Panc1 (cell line): ENCODE measurements at regions not wholly inside any gene's neighbourhood (a gene's known extent, or its start where the extent isn't known, plus 50 kb on each side); places are given as distances from the start of the nearest gene placed in this dataset.

Experiments
- ATAC-seq: fragments of 200-7000 bp; cut with Tn5 transposase; 2 replicates; pipeline ENCODE4 v1.9.1; 2020; ENCODE audit warnings: mild to moderate bottlenecking, moderate library complexity
- BruUV-seq: library from RNA; stranded (reverse); fragments of 400-500 nt; replicated peaks from 2 replicates; lab custom pipeline; 2021; lab: Mats Ljungman, UMichigan
- CTCF ChIA-PET: fragments of 300-600 bp; sonication (Branson Sonifier 250); formaldehyde crosslinking; loops from one replicate; lab custom pipeline; 2022; ENCODE audit warnings: antibody characterized with exemption; lab: Charles Lee
- POLR2A ChIA-PET: fragments of 300-600 bp; sonication (Branson Sonifier 250); formaldehyde crosslinking; loops from one replicate; lab custom pipeline; 2022; ENCODE audit warnings: antibody characterized with exemption; lab: Charles Lee
- DNase-seq: peaks from one replicate; pipeline ENCODE4 v3.0.0-alpha.2; 2010; ENCODE audit warnings: low read depth, low spot score
- H3K27ac ChIP-seq: 2 replicates; pipeline ENCODE4 v1.5.1; 2011; ENCODE audit warnings: mild to moderate bottlenecking, low read length, inconsistent platforms
- H3K27me3 ChIP-seq: fragments of 200-500 bp; sonication (Bioruptor generic); 2 replicates; pipeline ENCODE4 v1.6.0; 2014; ENCODE audit warnings: low read length, inconsistent platforms; ENCODE audit not compliant: control insufficient read depth, insufficient read depth
- H3K36me3 ChIP-seq: fragments of 200-500 bp; sonication (Bioruptor generic); 2 replicates; pipeline ENCODE4 v1.5.1; 2014; ENCODE audit warnings: inconsistent platforms, mild to moderate bottlenecking, low read length, moderate library complexity; ENCODE audit not compliant: control insufficient read depth, insufficient read depth
- H3K4me1 ChIP-seq: 2 replicates; pipeline ENCODE4 v1.5.1; 2011; ENCODE audit warnings: inconsistent platforms, mild to moderate bottlenecking, low read length, moderate library complexity; ENCODE audit not compliant: control insufficient read depth, insufficient read depth
- H3K4me3 ChIP-seq, 2 experiments: 2 replicates each; pipeline ENCODE4 v1.5.1; 2011 to 2012; ENCODE audit warnings: low read depth in 2 of 2, low read length in 2 of 2, mild to moderate bottlenecking in 2 of 2, inconsistent platforms in 1 of 2, moderate library complexity in 1 of 2
- H3K9me3 ChIP-seq: fragments of 200-500 bp; sonication (Bioruptor generic); 2 replicates; pipeline ENCODE4 v1.5.1; 2014; ENCODE audit warnings: low read depth, mild to moderate bottlenecking, inconsistent platforms, low read length, moderate library complexity; ENCODE audit not compliant: control insufficient read depth, insufficient read depth
- POLR2AphosphoS5 ChIP-seq: IDR thresholded peaks from 2 replicates; pipeline ENCODE4 v1.6.1; 2012; ENCODE audit warnings: mild to moderate bottlenecking, low read depth, low read length, moderate library complexity
- SIN3A ChIP-seq: IDR thresholded peaks from 2 replicates; pipeline ENCODE4 v1.6.1; 2012; ENCODE audit warnings: low read depth, mild to moderate bottlenecking, low read length, moderate library complexity, borderline replicate concordance; ENCODE audit not compliant: insufficient read depth
- TCF7L2 ChIP-seq: IDR thresholded peaks from 2 replicates; pipeline ENCODE4 v1.6.1; 2011; ENCODE audit warnings: mild to moderate bottlenecking, low read depth, low read length, inconsistent platforms
- in situ Hi-C: cut with HindIII; loops from 2 replicates; pipeline ENCODE4 v1.10.0; 2016; ENCODE audit warnings: low sequenced_read_pairs, low pct_unique_long_range_greater_than_20kb
- intact Hi-C: fragments of 100-400 bp; cut with micrococcal nuclease; formaldehyde crosslinking; loops from one replicate; pipeline ENCODE4 v1.10.0; 2022; ENCODE audit not compliant: unreplicated experiment
- TF ChIP-seq, protein P1 (sequence below): fragments of 450-650 bp; IDR thresholded peaks from 2 replicates; pipeline ENCODE4 v1.5.1; 2017; ENCODE audit warnings: mild to moderate bottlenecking
- TF ChIP-seq, protein P2 (sequence below), 2 experiments: IDR thresholded peaks; 2 replicates each; pipeline ENCODE4 v1.6.1; 2011 to 2012; ENCODE audit warnings: low read depth in 2 of 2, control low read depth in 1 of 2, low read length in 1 of 2, mild to moderate bottlenecking in 1 of 2, moderate library complexity in 1 of 2; ENCODE audit not compliant: insufficient read depth in 1 of 2

DNA sequence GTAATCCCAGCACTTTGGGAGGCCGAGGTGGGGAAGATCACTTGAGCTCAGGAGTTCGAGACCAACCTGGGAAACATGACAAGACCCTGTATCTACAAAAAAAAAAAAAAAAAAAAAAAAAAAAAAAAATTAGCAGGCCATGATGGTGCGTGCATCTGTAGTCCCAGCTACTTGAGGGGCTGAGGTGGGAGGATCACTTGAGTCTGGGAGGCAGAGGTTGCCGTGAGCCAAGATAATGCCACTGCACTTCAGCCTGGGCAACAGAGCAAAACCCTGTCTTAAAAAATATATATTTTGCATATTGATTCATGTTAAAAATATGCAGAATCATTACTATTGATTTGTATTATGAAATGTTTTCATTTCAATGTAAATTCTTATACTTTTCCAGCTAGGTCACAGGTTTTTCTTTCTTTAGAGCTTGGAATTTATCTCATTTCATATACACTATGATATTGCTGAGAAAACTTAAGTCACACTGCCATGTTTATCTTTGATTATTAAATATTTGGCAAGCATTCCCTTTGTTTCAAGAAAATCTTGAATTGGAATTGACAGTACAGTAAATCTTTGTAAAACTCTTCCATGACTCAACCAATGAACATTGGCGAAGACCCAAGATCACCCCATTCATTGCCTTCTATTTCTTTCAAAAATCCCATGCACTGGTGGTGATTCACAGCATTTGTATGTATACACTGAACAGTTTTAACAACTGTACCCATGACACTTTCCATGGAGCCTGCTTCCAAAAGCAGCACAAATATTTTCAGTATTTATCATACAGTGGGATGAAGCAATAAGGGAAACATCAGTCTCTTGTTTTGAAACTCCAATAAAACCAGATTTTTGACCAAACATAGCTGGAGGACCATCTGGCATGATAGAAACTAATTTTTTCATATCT lies 83.5 kb upstream of the TNRC6A start:
- no peak overlapping the region for H3K4me3 ChIP-seq

DNA sequence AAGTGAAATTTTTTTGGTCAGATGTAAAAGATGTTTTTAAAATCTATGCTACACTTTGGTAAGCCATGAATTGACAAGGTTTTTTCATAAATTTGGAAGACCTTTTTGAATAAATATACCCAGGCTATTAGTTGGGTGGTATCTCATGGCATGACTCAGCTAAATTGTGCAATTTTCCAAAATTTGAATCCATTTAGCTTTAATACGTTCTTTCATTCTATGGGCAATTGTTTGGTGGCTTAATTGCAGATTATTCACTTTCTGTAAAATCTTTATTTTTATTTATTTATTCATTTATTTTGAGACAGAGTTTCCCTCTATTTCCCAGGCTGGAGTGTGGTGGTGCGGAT lies 82.8 kb upstream of the TNRC6A start:
- Histone ChIP-seq H3K27me3 (no peaks in the 10 kb centered on the region), H3K9me3 (no peaks in the 10 kb centered on the region), H3K4me3 (no peak overlapping the region), H3K27ac (peak overlapping the region; percentile 41), H3K4me1 (peaks cover 14% of the 10 kb centered on the region), H3K36me3 (no peaks in the 10 kb centered on the region)
- TF ChIP-seq, protein P1, sequence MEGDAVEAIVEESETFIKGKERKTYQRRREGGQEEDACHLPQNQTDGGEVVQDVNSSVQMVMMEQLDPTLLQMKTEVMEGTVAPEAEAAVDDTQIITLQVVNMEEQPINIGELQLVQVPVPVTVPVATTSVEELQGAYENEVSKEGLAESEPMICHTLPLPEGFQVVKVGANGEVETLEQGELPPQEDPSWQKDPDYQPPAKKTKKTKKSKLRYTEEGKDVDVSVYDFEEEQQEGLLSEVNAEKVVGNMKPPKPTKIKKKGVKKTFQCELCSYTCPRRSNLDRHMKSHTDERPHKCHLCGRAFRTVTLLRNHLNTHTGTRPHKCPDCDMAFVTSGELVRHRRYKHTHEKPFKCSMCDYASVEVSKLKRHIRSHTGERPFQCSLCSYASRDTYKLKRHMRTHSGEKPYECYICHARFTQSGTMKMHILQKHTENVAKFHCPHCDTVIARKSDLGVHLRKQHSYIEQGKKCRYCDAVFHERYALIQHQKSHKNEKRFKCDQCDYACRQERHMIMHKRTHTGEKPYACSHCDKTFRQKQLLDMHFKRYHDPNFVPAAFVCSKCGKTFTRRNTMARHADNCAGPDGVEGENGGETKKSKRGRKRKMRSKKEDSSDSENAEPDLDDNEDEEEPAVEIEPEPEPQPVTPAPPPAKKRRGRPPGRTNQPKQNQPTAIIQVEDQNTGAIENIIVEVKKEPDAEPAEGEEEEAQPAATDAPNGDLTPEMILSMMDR, result no peak
- TF ChIP-seq TCF7L2 (no peak), POLR2AphosphoS5 (no peak), SIN3A (no peak)
- TF ChIP-seq, protein P2, sequence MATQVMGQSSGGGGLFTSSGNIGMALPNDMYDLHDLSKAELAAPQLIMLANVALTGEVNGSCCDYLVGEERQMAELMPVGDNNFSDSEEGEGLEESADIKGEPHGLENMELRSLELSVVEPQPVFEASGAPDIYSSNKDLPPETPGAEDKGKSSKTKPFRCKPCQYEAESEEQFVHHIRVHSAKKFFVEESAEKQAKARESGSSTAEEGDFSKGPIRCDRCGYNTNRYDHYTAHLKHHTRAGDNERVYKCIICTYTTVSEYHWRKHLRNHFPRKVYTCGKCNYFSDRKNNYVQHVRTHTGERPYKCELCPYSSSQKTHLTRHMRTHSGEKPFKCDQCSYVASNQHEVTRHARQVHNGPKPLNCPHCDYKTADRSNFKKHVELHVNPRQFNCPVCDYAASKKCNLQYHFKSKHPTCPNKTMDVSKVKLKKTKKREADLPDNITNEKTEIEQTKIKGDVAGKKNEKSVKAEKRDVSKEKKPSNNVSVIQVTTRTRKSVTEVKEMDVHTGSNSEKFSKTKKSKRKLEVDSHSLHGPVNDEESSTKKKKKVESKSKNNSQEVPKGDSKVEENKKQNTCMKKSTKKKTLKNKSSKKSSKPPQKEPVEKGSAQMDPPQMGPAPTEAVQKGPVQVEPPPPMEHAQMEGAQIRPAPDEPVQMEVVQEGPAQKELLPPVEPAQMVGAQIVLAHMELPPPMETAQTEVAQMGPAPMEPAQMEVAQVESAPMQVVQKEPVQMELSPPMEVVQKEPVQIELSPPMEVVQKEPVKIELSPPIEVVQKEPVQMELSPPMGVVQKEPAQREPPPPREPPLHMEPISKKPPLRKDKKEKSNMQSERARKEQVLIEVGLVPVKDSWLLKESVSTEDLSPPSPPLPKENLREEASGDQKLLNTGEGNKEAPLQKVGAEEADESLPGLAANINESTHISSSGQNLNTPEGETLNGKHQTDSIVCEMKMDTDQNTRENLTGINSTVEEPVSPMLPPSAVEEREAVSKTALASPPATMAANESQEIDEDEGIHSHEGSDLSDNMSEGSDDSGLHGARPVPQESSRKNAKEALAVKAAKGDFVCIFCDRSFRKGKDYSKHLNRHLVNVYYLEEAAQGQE (IDR thresholded peaks at IDR 0.05; ENCODE audit: insufficient read depth in 1 of 2, low read depth in 2 of 2, low read length in 1 of 2), result no peak
- in situ Hi-C loops (no loop called here), intact Hi-C loops (no loop called here)
- ATAC-seq (peak; percentile 13; the same call in 1 of the 2 replicates), DNase-seq (no peak)
- BruUV-seq, result no TSS peak
- ChIA-PET POLR2A (no interaction called here), CTCF (no interaction called here)

More for the DNA sequence above, 83.5 kb upstream of the TNRC6A start:
- in situ Hi-C loops, result no loop called here
- BruUV-seq, result no TSS peak
- ChIA-PET POLR2A (interaction anchor here (0.6 kb wide), 1 partner anchor 52 kb away, joined by 3 read pairs; no protein-coding TSS in a partner anchor), CTCF (interaction anchor here (0.7 kb wide), 1 partner anchor 345 kb away, joined by 4 read pairs; no protein-coding TSS in a partner anchor)
- TF ChIP-seq SIN3A (no peak), TCF7L2 (no peak), POLR2AphosphoS5 (peak; percentile 38; the same call in 1 of the 2 replicates)
- intact Hi-C loops, result no loop called here
- DNase-seq (peak; percentile 98), ATAC-seq (peak; percentile 96)
- Histone ChIP-seq H3K27ac (peak overlapping the region; percentile 41), H3K4me1 (peaks cover 14% of the 10 kb centered on the region), H3K36me3 (no peaks in the 10 kb centered on the region), H3K27me3 (no peaks in the 10 kb centered on the region), H3K9me3 (no peaks in the 10 kb centered on the region)

- DNase-seq (no peak), ATAC-seq (no peak)
- in situ Hi-C loops, result no loop called here
- no peak overlapping the region for H3K4me3 ChIP-seq
- TF ChIP-seq, protein P2 (IDR thresholded peaks at IDR 0.05; ENCODE audit: insufficient read depth in 1 of 2, low read depth in 2 of 2, low read length in 1 of 2), result no peak
- TF ChIP-seq TCF7L2 (no peak), POLR2AphosphoS5 (no peak), SIN3A (no peak)
- TF ChIP-seq, protein P1, result no peak
- H3K27me3 ChIP-seq, result no peaks in the 10 kb centered on the region
- no peaks in the 10 kb centered on the region for H3K36me3 ChIP-seq
- peak overlapping the region; percentile 49; the same call in 1 of the 2 replicates for H3K27ac ChIP-seq
- intact Hi-C loops, result no loop called here
- H3K4me1 ChIP-seq, result peaks cover 2% of the 10 kb centered on the region; the same call in 1 of the 2 replicates
- CTCF ChIA-PET, result no interaction called here
- no peaks in the 10 kb centered on the region for H3K9me3 ChIP-seq
- POLR2A ChIA-PET, result no interaction called here
- no TSS peak for BruUV-seq
These were observed 77.2 kb upstream of the TNRC6A start for GRCh38 chr16:24652209-24652712.
